ENCODE measurements at regions not wholly inside any gene's neighbourhood (a gene's known extent, or its start where the extent isn't known, plus 50 kb on each side); places are given as distances from the start of the nearest gene placed in this dataset.

GRCh38 chr20:7108929-7109328, 341.4 kb downstream of the BMP2 start:
- no CpG with 5 or more reads among the region's 2 CpGs for WGBS (ENCODE audit: insufficient coverage)
- Histone ChIP-seq H3K9me3 (ENCODE audit: control extremely low read depth in 1 of 3, control insufficient read depth in 2 of 3, insufficient read depth in 1 of 3, low read length in 2 of 3) (no peaks in the 10 kb centered on the region), H3K79me2 (ENCODE audit: control insufficient read depth, insufficient read depth, low read length) (no peaks in the 10 kb centered on the region), H3K4me2 (replicated peaks; ENCODE audit: low read depth, low read length, poor library complexity, severe bottlenecking) (no peak overlapping the region), H3K4me1 (ENCODE audit: control insufficient read depth in 2 of 2, insufficient read depth in 2 of 2, low read length in 2 of 2) (no peaks in the 10 kb centered on the region), H2AFZ (ENCODE audit: insufficient read depth, low read depth, low read length, poor library complexity, severe bottlenecking) (no peak overlapping the region), H4K20me1 (ENCODE audit: control insufficient read depth, insufficient read depth, low read length, poor library complexity, severe bottlenecking) (no peaks in the 10 kb centered on the region), H3K27ac (ENCODE audit: low read length in 2 of 2) (no peak overlapping the region), H3K27me3 (replicated peaks in 1 of 4; ENCODE audit: control extremely low read depth in 1 of 4, control insufficient read depth in 3 of 4, insufficient read depth in 4 of 4, low read length in 3 of 4) (no peaks in the 10 kb centered on the region), H3K36me3 (replicated peaks in 1 of 2; ENCODE audit: control extremely low read depth in 1 of 2, control insufficient read depth in 1 of 2, extremely low read depth in 1 of 2, insufficient read depth in 2 of 2, low read length in 1 of 2) (no peaks in the 10 kb centered on the region), H3K4me3 (ENCODE audit: control extremely low read depth in 1 of 5, extremely low read depth in 1 of 5, insufficient read depth in 1 of 5, low read depth in 2 of 5, low read length in 4 of 5) (no peak overlapping the region), H3K9ac (ENCODE audit: low read length) (no peak overlapping the region)
- intact Hi-C loops (cut with micrococcal nuclease), result no loop called here
- Mint-ChIP-seq H3K27ac (no peak overlapping the region), H3K4me1 (no peaks in the 10 kb centered on the region), H3K27me3 (no peaks in the 10 kb centered on the region), H3K4me3 (no peak overlapping the region), H3K9me3 (ENCODE audit: insufficient read depth) (no peaks in the 10 kb centered on the region)
- POLR2A ChIA-PET, result no interaction called here
- CTCF ChIA-PET, result no interaction called here
- ATAC-seq (ENCODE audit: low read depth) (no peak), DNase-seq (no peak)
- TF ChIP-seq CTCF (IDR thresholded peaks at IDR 0.05), result no peak
- no peak for TF ChIP-seq EZH2 (IDR thresholded peaks at IDR 0.05; ENCODE audit: borderline replicate concordance, insufficient read depth, low read depth, low read length, poor library complexity, severe bottlenecking)

GRCh38 chr20:7113577-7114466, 346.3 kb downstream of the BMP2 start:
- DNase-seq (no peak), ATAC-seq (ENCODE audit: low read depth) (no peak)
- H3K79me2 ChIP-seq (ENCODE audit: control insufficient read depth, insufficient read depth, low read length), result no peaks in the 10 kb centered on the region
- intact Hi-C loops (cut with micrococcal nuclease), result no loop called here
- TF ChIP-seq EZH2 (IDR thresholded peaks at IDR 0.05; ENCODE audit: borderline replicate concordance, insufficient read depth, low read depth, low read length, poor library complexity, severe bottlenecking) (no peak), CTCF (IDR thresholded peaks at IDR 0.05) (no peak)
- H3K4me3 ChIP-seq (ENCODE audit: control extremely low read depth in 1 of 5, extremely low read depth in 1 of 5, insufficient read depth in 1 of 5, low read depth in 2 of 5, low read length in 4 of 5), result no peak overlapping the region
- CTCF ChIA-PET, result no interaction called here
- POLR2A ChIA-PET, result no interaction called here
- no peaks in the 10 kb centered on the region for H3K4me1 ChIP-seq (ENCODE audit: control insufficient read depth in 2 of 2, insufficient read depth in 2 of 2, low read length in 2 of 2)
- no peaks in the 10 kb centered on the region for H3K9me3 Mint-ChIP-seq (ENCODE audit: insufficient read depth)
- H3K9ac ChIP-seq (ENCODE audit: low read length), result no peak overlapping the region
- H3K4me1 Mint-ChIP-seq, result no peaks in the 10 kb centered on the region
- no peaks in the 10 kb centered on the region for H3K9me3 ChIP-seq (ENCODE audit: control extremely low read depth in 1 of 3, control insufficient read depth in 2 of 3, insufficient read depth in 1 of 3, low read length in 2 of 3)
- no peak overlapping the region for H2AFZ ChIP-seq (ENCODE audit: insufficient read depth, low read depth, low read length, poor library complexity, severe bottlenecking)
- WGBS (ENCODE audit: insufficient coverage), result 67% methylated on average over 6 of the region's 14 CpGs
- no peaks in the 10 kb centered on the region for H3K27me3 ChIP-seq (replicated peaks in 1 of 4; ENCODE audit: control extremely low read depth in 1 of 4, control insufficient read depth in 3 of 4, insufficient read depth in 4 of 4, low read length in 3 of 4)
- H3K4me2 ChIP-seq (replicated peaks; ENCODE audit: low read depth, low read length, poor library complexity, severe bottlenecking), result no peak overlapping the region
- no peak overlapping the region for H3K4me3 Mint-ChIP-seq
- no peak overlapping the region for H3K27ac Mint-ChIP-seq
- no peaks in the 10 kb centered on the region for H3K27me3 Mint-ChIP-seq
- H3K27ac ChIP-seq (ENCODE audit: low read length in 2 of 2), result no peak overlapping the region
- H4K20me1 ChIP-seq (ENCODE audit: control insufficient read depth, insufficient read depth, low read length, poor library complexity, severe bottlenecking), result no peaks in the 10 kb centered on the region
- H3K36me3 ChIP-seq (replicated peaks in 1 of 2; ENCODE audit: control extremely low read depth in 1 of 2, control insufficient read depth in 1 of 2, extremely low read depth in 1 of 2, insufficient read depth in 2 of 2, low read length in 1 of 2), result no peaks in the 10 kb centered on the region

Measured in B cell (primary cell).